ENCODE measurements at regions not wholly inside any gene's neighbourhood (a gene's known extent, or its start where the extent isn't known, plus 50 kb on each side); places are given as distances from the start of the nearest gene placed in this dataset.

DNA sequence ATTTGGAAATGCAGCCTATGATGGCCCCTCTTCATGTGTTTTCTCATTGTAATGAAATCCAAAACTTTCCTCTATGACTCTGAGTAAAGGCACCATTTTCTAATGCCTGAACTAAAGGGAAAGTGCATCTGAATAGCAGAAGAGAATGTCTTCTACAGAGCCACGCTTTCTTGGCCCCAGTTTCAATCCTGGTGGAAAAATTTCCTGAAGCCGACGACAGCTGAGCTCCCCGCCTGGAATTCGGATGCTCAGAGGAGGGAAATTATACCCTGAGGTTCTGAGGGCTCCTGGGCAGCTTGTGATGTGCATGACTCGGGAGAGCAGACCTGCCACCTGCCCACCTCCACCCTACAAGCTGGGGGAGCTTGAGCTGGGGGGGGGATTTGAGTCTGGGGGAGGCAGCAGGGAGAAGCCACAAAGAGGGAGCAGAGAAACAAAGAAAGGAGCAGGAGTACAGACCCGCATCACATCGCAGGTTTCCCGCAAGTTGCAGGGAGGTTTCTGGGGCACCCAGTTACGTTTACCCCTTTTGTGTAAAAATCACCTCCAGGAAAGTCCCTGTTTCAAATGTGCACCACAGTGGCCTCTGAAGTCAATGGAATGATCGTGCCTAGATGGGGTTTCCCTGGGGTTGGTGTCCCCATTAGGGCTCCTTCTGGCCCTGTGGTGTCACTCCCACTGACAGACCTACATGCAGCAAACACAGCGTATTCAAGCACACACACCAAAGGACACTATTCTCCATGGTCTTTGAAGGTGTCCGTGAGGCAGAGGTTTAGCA lies 145.6 kb upstream of the RBPJ start:
- TF ChIP-seq, protein P1, sequence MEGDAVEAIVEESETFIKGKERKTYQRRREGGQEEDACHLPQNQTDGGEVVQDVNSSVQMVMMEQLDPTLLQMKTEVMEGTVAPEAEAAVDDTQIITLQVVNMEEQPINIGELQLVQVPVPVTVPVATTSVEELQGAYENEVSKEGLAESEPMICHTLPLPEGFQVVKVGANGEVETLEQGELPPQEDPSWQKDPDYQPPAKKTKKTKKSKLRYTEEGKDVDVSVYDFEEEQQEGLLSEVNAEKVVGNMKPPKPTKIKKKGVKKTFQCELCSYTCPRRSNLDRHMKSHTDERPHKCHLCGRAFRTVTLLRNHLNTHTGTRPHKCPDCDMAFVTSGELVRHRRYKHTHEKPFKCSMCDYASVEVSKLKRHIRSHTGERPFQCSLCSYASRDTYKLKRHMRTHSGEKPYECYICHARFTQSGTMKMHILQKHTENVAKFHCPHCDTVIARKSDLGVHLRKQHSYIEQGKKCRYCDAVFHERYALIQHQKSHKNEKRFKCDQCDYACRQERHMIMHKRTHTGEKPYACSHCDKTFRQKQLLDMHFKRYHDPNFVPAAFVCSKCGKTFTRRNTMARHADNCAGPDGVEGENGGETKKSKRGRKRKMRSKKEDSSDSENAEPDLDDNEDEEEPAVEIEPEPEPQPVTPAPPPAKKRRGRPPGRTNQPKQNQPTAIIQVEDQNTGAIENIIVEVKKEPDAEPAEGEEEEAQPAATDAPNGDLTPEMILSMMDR (conservative IDR thresholded peaks at IDR 0.05), result no peak
- no peak for TF ChIP-seq EZH2 (IDR thresholded peaks at IDR 0.05; ENCODE audit: low read depth)

Data from PC-9 (cell line).